ENCODE measurements at regions not wholly inside any gene's neighbourhood (a gene's known extent, or its start where the extent isn't known, plus 50 kb on each side); places are given as distances from the start of the nearest gene placed in this dataset.

DNA sequence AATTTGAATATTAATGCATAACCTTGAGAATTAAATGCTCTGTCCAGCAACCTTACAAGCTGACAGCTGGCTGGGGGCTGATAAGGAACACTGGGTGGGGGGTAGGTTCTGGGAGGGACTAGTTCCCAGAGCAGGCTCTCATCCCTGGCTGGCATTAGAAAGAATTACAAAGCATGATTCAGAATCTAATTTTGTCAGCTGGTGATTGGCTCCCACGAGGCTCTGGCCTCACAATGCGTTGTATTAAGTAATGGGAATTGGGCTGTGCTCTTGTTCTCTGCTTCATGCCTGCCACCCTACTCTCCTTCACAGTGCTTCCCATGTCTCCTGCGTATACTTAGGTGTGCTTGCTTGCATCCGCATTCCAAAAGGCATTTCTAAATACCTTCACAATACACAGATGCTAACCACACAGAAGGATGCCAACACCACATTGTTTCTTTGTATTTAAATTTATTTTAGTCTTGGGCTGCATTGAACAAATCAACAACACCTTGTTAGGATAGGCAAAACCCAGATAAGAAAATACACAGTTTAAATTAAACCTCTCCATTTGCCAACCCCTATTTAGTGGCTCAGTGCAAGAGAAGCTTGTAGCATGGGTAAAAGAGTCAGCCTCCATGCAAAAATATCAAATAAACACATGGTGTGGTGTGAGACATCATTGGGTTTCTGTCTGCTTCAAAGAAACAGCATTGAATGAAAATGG is 434.5 kb upstream of the JAG1 start:
- Histone ChIP-seq H4K20me1 (ENCODE audit: insufficient read depth, low read length) (no peaks in the 10 kb centered on the region), H2AFZ (ENCODE audit: low read length) (no peak overlapping the region), H3K9me2 (replicated peaks; ENCODE audit: insufficient read depth, low read length) (no peaks in the 10 kb centered on the region), H3F3A (ENCODE audit: insufficient read depth, low read length) (no peaks in the 10 kb centered on the region), H3K4me2 (ENCODE audit: low read depth, low read length) (no peak overlapping the region), H3K36me3 (replicated peaks; ENCODE audit: insufficient read depth, low read length) (no peaks in the 10 kb centered on the region), H3K79me2 (ENCODE audit: low read length) (no peaks in the 10 kb centered on the region), H3K4me3 (ENCODE audit: low read length) (no peak overlapping the region), H3K9ac (ENCODE audit: low read length) (no peak overlapping the region), H3K9me3 (replicated peaks; ENCODE audit: insufficient read depth, low read length) (no peaks in the 10 kb centered on the region), H3K27ac (ENCODE audit: low read length) (no peak overlapping the region), H3K4me1 (ENCODE audit: low read length) (no peaks in the 10 kb centered on the region), H3K27me3 (replicated peaks; ENCODE audit: insufficient read depth, low read length) (no peaks in the 10 kb centered on the region)
- no peak for DNase-seq
- no peak for TF ChIP-seq EZH2phosphoT487 (IDR thresholded peaks at IDR 0.05; ENCODE audit: low read length)
- TF ChIP-seq, protein P1, sequence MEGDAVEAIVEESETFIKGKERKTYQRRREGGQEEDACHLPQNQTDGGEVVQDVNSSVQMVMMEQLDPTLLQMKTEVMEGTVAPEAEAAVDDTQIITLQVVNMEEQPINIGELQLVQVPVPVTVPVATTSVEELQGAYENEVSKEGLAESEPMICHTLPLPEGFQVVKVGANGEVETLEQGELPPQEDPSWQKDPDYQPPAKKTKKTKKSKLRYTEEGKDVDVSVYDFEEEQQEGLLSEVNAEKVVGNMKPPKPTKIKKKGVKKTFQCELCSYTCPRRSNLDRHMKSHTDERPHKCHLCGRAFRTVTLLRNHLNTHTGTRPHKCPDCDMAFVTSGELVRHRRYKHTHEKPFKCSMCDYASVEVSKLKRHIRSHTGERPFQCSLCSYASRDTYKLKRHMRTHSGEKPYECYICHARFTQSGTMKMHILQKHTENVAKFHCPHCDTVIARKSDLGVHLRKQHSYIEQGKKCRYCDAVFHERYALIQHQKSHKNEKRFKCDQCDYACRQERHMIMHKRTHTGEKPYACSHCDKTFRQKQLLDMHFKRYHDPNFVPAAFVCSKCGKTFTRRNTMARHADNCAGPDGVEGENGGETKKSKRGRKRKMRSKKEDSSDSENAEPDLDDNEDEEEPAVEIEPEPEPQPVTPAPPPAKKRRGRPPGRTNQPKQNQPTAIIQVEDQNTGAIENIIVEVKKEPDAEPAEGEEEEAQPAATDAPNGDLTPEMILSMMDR (IDR thresholded peaks at IDR 0.05; ENCODE audit: low read length), result no peak
- no peak for TF ChIP-seq EZH2 (optimal IDR thresholded peaks at IDR 0.05; ENCODE audit: low read depth, low read length)

DNA sequence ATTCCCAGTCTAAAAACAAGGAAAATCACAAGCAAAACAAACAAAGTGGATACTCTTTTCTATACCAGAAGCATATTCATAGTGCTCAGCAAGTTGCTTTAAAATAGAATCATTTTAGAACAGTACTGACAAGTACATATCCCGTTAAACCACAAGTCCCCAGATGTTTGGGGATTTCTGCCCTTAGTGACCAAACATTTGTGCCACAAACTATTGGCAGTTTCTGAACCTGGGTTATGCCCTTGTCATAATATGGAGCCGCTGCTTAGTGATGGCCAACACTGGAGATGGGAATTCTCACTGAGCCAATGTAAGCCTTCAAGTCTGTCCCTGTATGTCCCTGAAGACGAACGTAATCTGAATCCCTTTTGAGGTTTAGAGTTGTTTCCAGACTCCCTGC is 436.7 kb upstream of the JAG1 start:
- Histone ChIP-seq H4K20me1 (ENCODE audit: insufficient read depth, low read length) (no peaks in the 10 kb centered on the region), H3K4me2 (ENCODE audit: low read depth, low read length) (no peak overlapping the region), H2AFZ (ENCODE audit: low read length) (no peak overlapping the region), H3K27me3 (replicated peaks; ENCODE audit: insufficient read depth, low read length) (no peaks in the 10 kb centered on the region), H3K9me2 (replicated peaks; ENCODE audit: insufficient read depth, low read length) (no peaks in the 10 kb centered on the region), H3K36me3 (replicated peaks; ENCODE audit: insufficient read depth, low read length) (no peaks in the 10 kb centered on the region), H3F3A (ENCODE audit: insufficient read depth, low read length) (no peaks in the 10 kb centered on the region), H3K79me2 (ENCODE audit: low read length) (no peaks in the 10 kb centered on the region), H3K27ac (ENCODE audit: low read length) (no peak overlapping the region), H3K9me3 (replicated peaks; ENCODE audit: insufficient read depth, low read length) (no peaks in the 10 kb centered on the region), H3K9ac (ENCODE audit: low read length) (no peak overlapping the region), H3K4me3 (ENCODE audit: low read length) (no peak overlapping the region), H3K4me1 (ENCODE audit: low read length) (no peaks in the 10 kb centered on the region)
- TF ChIP-seq, protein P1 (IDR thresholded peaks at IDR 0.05; ENCODE audit: low read length), result no peak
- no peak for TF ChIP-seq EZH2phosphoT487 (IDR thresholded peaks at IDR 0.05; ENCODE audit: low read length)
- peak; percentile 20 for DNase-seq

DNA sequence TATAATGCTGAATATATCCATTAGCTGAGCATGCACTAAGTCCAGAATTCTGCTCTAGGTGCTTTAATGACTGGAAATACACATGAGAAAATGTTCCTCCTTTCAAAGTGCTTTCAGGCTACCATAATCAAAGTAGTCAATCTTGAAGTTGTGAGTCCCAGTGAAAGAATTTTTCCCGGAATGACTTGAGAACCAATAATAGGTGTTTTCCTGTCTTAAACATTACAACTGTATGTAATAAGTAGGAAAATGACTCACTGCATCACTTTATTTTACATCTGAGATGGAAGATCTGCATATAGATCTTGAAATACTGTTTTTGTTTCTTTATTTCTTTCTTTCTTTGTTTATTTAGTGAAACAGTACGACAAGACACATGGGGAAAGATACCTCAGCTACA is 437.4 kb upstream of the JAG1 start:
- H3K4me2 ChIP-seq (ENCODE audit: low read depth, low read length), result no peak overlapping the region

More for the DNA sequence above, 437.4 kb upstream of the JAG1 start:
- no peaks in the 10 kb centered on the region for H4K20me1 ChIP-seq (ENCODE audit: insufficient read depth, low read length)
- H3K4me3 ChIP-seq (ENCODE audit: low read length), result no peak overlapping the region
- H2AFZ ChIP-seq (ENCODE audit: low read length), result no peak overlapping the region
- no peaks in the 10 kb centered on the region for H3K79me2 ChIP-seq (ENCODE audit: low read length)
- H3K27ac ChIP-seq (ENCODE audit: low read length), result no peak overlapping the region
- H3K36me3 ChIP-seq (replicated peaks; ENCODE audit: insufficient read depth, low read length), result no peaks in the 10 kb centered on the region
- H3K4me1 ChIP-seq (ENCODE audit: low read length), result no peaks in the 10 kb centered on the region
- no peak for DNase-seq
- no peaks in the 10 kb centered on the region for H3K9me3 ChIP-seq (replicated peaks; ENCODE audit: insufficient read depth, low read length)
- no peak overlapping the region for H3K9ac ChIP-seq (ENCODE audit: low read length)
- H3F3A ChIP-seq (ENCODE audit: insufficient read depth, low read length), result no peaks in the 10 kb centered on the region
- H3K9me2 ChIP-seq (replicated peaks; ENCODE audit: insufficient read depth, low read length), result no peaks in the 10 kb centered on the region
- H3K27me3 ChIP-seq (replicated peaks; ENCODE audit: insufficient read depth, low read length), result no peaks in the 10 kb centered on the region
- TF ChIP-seq EZH2phosphoT487 (IDR thresholded peaks at IDR 0.05; ENCODE audit: low read length), result no peak
- TF ChIP-seq, protein P1 (IDR thresholded peaks at IDR 0.05; ENCODE audit: low read length), result no peak
- no peak for TF ChIP-seq EZH2 (optimal IDR thresholded peaks at IDR 0.05; ENCODE audit: low read depth, low read length)
